HL-60 (cell line): ENCODE measurements at regions not wholly inside any gene's neighbourhood (a gene's known extent, or its start where the extent isn't known, plus 50 kb on each side); places are given as distances from the start of the nearest gene placed in this dataset.

Experiments
- DNase-seq, 2 experiments: peaks; one replicate each; pipeline ENCODE4 v3.0.0-alpha.2; 2010 to 2020; ENCODE audit warnings: low read depth in 1 of 2, low spot score in 1 of 2
- H3K27ac ChIP-seq: fragments of 250-450 bp; sonication (Bioruptor Pico); replicated peaks from 2 replicates; pipeline ENCODE4 v1.5.1; 2020; ENCODE audit warnings: mild to moderate bottlenecking, moderate library complexity
- H3K27me3 ChIP-seq: fragments of 250-450 bp; sonication (Bioruptor Pico); 2 replicates; pipeline ENCODE4 v1.5.1; 2021; ENCODE audit warnings: mild to moderate bottlenecking, moderate library complexity; ENCODE audit not compliant: insufficient read depth, poor library complexity, severe bottlenecking
- H3K4me3 ChIP-seq: replicated peaks from 2 replicates; pipeline ENCODE4 v1.5.1; 2011; ENCODE audit warnings: mild to moderate bottlenecking, control low read depth, low read length; ENCODE audit not compliant: insufficient read depth
- CTCF ChIP-seq: IDR thresholded peaks from one replicate; pipeline ENCODE4 v1.5.1; 2011; ENCODE audit warnings: low read length, control low read depth, inconsistent platforms; ENCODE audit not compliant: insufficient read depth
- GABPA ChIP-seq: IDR thresholded peaks from 2 replicates; pipeline ENCODE4 v1.6.1; 2012; ENCODE audit warnings: low read depth
- POLR2AphosphoS5 ChIP-seq: IDR thresholded peaks from 2 replicates; pipeline ENCODE4 v1.6.1; 2012; ENCODE audit warnings: low read depth
- SPI1 ChIP-seq: IDR thresholded peaks from 2 replicates; pipeline ENCODE4 v1.6.1; 2012; ENCODE audit warnings: low read depth, mild to moderate bottlenecking, borderline replicate concordance
- TF ChIP-seq, protein P1 (sequence below): IDR thresholded peaks from 2 replicates; pipeline ENCODE4 v1.6.1; 2012; ENCODE audit warnings: low read depth; ENCODE audit not compliant: insufficient replicate concordance

DNA sequence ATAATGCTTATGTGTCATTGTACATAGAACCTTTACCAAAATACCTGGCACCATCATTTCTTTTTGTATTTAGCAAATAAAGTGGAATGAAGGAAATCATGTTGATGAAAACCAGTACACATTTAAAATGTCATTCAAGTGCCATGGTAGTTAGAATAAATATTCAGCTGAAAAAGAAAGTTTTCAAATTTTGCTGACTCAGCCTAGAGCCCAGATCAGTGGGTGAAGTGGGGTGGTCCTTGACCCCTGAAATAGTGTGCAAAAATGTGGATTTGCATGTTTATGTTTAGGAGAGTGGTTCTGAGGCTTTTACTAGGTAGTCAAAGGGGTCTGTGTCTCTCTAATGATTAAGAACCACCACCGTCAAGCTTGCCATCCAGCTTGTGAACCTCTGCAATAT, 418.7 kb downstream of the ETNK1 start:
- TF ChIP-seq GABPA: no peak
- no peak for TF ChIP-seq SPI1
- TF ChIP-seq POLR2AphosphoS5: no peak
- TF ChIP-seq, protein P1, sequence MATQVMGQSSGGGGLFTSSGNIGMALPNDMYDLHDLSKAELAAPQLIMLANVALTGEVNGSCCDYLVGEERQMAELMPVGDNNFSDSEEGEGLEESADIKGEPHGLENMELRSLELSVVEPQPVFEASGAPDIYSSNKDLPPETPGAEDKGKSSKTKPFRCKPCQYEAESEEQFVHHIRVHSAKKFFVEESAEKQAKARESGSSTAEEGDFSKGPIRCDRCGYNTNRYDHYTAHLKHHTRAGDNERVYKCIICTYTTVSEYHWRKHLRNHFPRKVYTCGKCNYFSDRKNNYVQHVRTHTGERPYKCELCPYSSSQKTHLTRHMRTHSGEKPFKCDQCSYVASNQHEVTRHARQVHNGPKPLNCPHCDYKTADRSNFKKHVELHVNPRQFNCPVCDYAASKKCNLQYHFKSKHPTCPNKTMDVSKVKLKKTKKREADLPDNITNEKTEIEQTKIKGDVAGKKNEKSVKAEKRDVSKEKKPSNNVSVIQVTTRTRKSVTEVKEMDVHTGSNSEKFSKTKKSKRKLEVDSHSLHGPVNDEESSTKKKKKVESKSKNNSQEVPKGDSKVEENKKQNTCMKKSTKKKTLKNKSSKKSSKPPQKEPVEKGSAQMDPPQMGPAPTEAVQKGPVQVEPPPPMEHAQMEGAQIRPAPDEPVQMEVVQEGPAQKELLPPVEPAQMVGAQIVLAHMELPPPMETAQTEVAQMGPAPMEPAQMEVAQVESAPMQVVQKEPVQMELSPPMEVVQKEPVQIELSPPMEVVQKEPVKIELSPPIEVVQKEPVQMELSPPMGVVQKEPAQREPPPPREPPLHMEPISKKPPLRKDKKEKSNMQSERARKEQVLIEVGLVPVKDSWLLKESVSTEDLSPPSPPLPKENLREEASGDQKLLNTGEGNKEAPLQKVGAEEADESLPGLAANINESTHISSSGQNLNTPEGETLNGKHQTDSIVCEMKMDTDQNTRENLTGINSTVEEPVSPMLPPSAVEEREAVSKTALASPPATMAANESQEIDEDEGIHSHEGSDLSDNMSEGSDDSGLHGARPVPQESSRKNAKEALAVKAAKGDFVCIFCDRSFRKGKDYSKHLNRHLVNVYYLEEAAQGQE: no peak
- no peak for TF ChIP-seq CTCF
- Histone ChIP-seq H3K27ac (no peak overlapping the region), H3K4me3 (no peak overlapping the region), H3K27me3 (no peaks in the 10 kb centered on the region)
- no peak for DNase-seq

DNA sequence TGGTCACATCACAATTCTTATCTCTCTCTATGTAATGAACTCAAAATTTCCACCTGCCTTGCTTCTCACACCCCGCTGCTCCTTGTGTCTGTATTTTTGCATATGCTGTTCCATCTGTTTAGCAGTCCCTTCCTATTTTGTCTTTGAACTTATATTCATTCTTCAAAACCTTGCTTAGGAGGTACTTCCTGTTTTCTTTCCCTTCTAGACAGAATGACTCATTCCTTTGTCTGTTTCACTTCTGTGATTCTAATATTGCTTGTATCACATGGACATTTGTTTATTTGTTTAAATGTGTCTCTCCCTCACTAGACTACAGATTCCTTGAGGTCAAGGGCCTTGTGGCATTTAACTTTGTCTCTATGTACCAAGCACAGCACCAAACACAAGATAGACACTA, 424.2 kb downstream of the ETNK1 start:
- TF ChIP-seq SPI1: peak; percentile 45; the same call in 1 of the 2 replicates
- TF ChIP-seq, protein P1: no peak
- Histone ChIP-seq H3K27me3 (no peaks in the 10 kb centered on the region), H3K4me3 (no peak overlapping the region), H3K27ac (no peak overlapping the region)
- no peak for DNase-seq

GRCh38 chr12:23055004-23055403, 430.0 kb downstream of the ETNK1 start:
- TF ChIP-seq, protein P1: no peak
- TF ChIP-seq POLR2AphosphoS5 (no peak), CTCF (no peak), SPI1 (no peak), GABPA (no peak)
- Histone ChIP-seq H3K27ac (no peak overlapping the region), H3K4me3 (no peak overlapping the region), H3K27me3 (no peaks in the 10 kb centered on the region)
- DNase-seq: peak in 1 of 2 experiments; percentile 4

GRCh38 chr12:23057571-23057970, 432.6 kb downstream of the ETNK1 start:
- no peak overlapping the region for H3K27ac ChIP-seq
- no peaks in the 10 kb centered on the region for H3K27me3 ChIP-seq
- TF ChIP-seq CTCF: no peak
- TF ChIP-seq GABPA: no peak
- TF ChIP-seq, protein P1: no peak
- TF ChIP-seq SPI1: no peak
- no peak for TF ChIP-seq POLR2AphosphoS5
- no peak for DNase-seq
- H3K4me3 ChIP-seq: no peak overlapping the region
